IMR-90 (cell line): ENCODE measurements at regions not wholly inside any gene's neighbourhood (a gene's known extent, or its start where the extent isn't known, plus 50 kb on each side); places are given as distances from the start of the nearest gene placed in this dataset.

ENCODE experiments used
- ATAC-seq: fragments of 200-7000 bp; cut with Tn5 transposase; 2 replicates; pipeline ENCODE4 v1.9.1; 2020; ENCODE audit warnings: low read depth, mild to moderate bottlenecking, moderate library complexity
- BruUV-seq: library from RNA; stranded (reverse); fragments of 400-500 nt; replicated peaks from 2 replicates; lab custom pipeline; 2021; lab: Mats Ljungman, UMichigan
- CTCF ChIA-PET: fragments of 300-600 bp; formaldehyde crosslinking; extraction: SDS; loops from one replicate; lab custom pipeline; 2021; ENCODE audit warnings: antibody characterized with exemption; lab: Yijun Ruan, JAX
- POLR2A ChIA-PET: fragments of 300-600 bp; sonication (Branson Sonifier 250); formaldehyde crosslinking; loops from one replicate; lab custom pipeline; 2022; ENCODE audit warnings: antibody characterized with exemption; ENCODE audit not compliant: unreplicated experiment; lab: Charles Lee
- DNase-seq: peaks from one replicate; pipeline ENCODE4 v3.0.0; 2013
- H2AFZ ChIP-seq: replicated peaks from 2 replicates; pipeline ENCODE3; 2013; ENCODE audit warnings: low read length, mild to moderate bottlenecking; ENCODE audit not compliant: poor library complexity
- H2AK5ac ChIP-seq: 2 replicates; pipeline ENCODE4 v1.6.1; 2013; ENCODE audit warnings: low read depth, low read length, inconsistent platforms
- H2AK9ac ChIP-seq: replicated peaks from 2 replicates; pipeline ENCODE3; 2013; ENCODE audit warnings: mild to moderate bottlenecking, low read depth, low read length, moderate library complexity; ENCODE audit not compliant: poor library complexity
- H2BK120ac ChIP-seq: 2 replicates; pipeline ENCODE4 v1.6.1; 2013; ENCODE audit warnings: low read depth, low read length, inconsistent platforms
- H2BK15ac ChIP-seq: 3 replicates; pipeline ENCODE4 v1.6.1; 2013; ENCODE audit warnings: low read depth, low read length, inconsistent platforms
- H2BK20ac ChIP-seq: 2 replicates; pipeline ENCODE4 v1.6.1; 2013; ENCODE audit warnings: low read depth, mild to moderate bottlenecking, inconsistent platforms, low read length, moderate library complexity
- H2BK5ac ChIP-seq: 2 replicates; pipeline ENCODE4 v1.6.1; 2013; ENCODE audit warnings: mild to moderate bottlenecking, low read depth, low read length, inconsistent platforms; ENCODE audit not compliant: poor library complexity, severe bottlenecking
- H3K14ac ChIP-seq: replicated peaks from 2 replicates; pipeline ENCODE4 v1.6.1; 2013; ENCODE audit warnings: low read depth, low read length, inconsistent platforms
- H3K18ac ChIP-seq: 2 replicates; pipeline ENCODE4 v1.6.1; 2013; ENCODE audit warnings: low read depth, low read length, control low read depth
- H3K23ac ChIP-seq: 2 replicates; pipeline ENCODE4 v1.6.1; 2013; ENCODE audit warnings: low read depth, low read length, inconsistent platforms
- H3K27ac ChIP-seq: 2 replicates; pipeline ENCODE4 v1.5.1; 2013; ENCODE audit warnings: mild to moderate bottlenecking, control low read depth, low read length; ENCODE audit not compliant: insufficient read depth
- H3K27me3 ChIP-seq: 2 replicates; pipeline ENCODE4 v1.6.1; 2013; ENCODE audit warnings: low read length; ENCODE audit not compliant: control insufficient read depth, insufficient read depth
- H3K36me3 ChIP-seq: 2 replicates; pipeline ENCODE4 v1.6.1; 2013; ENCODE audit warnings: low read length, mixed read lengths; ENCODE audit not compliant: control insufficient read depth, insufficient read depth
- H3K4ac ChIP-seq: 2 replicates; pipeline ENCODE4 v1.6.1; 2013; ENCODE audit warnings: low read depth, low read length, inconsistent platforms
- H3K4me1 ChIP-seq: 2 replicates; pipeline ENCODE4 v1.6.1; 2013; ENCODE audit warnings: low read length, mixed read lengths; ENCODE audit not compliant: control insufficient read depth, insufficient read depth
- H3K4me2 ChIP-seq: 2 replicates; pipeline ENCODE4 v1.6.1; 2013; ENCODE audit warnings: low read depth, mild to moderate bottlenecking, control low read depth, low read length, moderate library complexity
- H3K4me3 ChIP-seq: 2 replicates; pipeline ENCODE4 v1.5.1; 2013; ENCODE audit warnings: low read depth, mild to moderate bottlenecking, control low read depth, low read length, moderate library complexity; ENCODE audit not compliant: insufficient read depth
- H3K56ac ChIP-seq: 2 replicates; pipeline ENCODE4 v1.6.1; 2013; ENCODE audit warnings: low read length, inconsistent platforms; ENCODE audit not compliant: insufficient read depth; ENCODE audit errors: extremely low read depth
- H3K79me1 ChIP-seq, 2 experiments: 2 replicates each; pipeline ENCODE4 v1.6.1; 2013; ENCODE audit warnings: low read length in 2 of 2, inconsistent platforms in 1 of 2, low read depth in 1 of 2
- H3K9ac ChIP-seq: 2 replicates; pipeline ENCODE4 v1.6.1; 2013; ENCODE audit warnings: low read depth, low read length, control low read depth
- H3K9me1 ChIP-seq: 2 replicates; pipeline ENCODE4 v1.6.1; 2013; ENCODE audit warnings: low read length, inconsistent platforms; ENCODE audit not compliant: insufficient read depth
- H3K9me3 ChIP-seq: 2 replicates; pipeline ENCODE4 v1.6.1; 2013; ENCODE audit warnings: low read length; ENCODE audit not compliant: control insufficient read depth, insufficient read depth
- H4K20me1 ChIP-seq: 2 replicates; pipeline ENCODE4 v1.6.1; 2013; ENCODE audit warnings: low read length, inconsistent platforms; ENCODE audit not compliant: insufficient read depth
- H4K5ac ChIP-seq: 2 replicates; pipeline ENCODE4 v1.6.1; 2013; ENCODE audit warnings: mild to moderate bottlenecking, low read depth, low read length, control low read depth
- H4K8ac ChIP-seq, 2 experiments: 2 replicates each; pipeline ENCODE4 v1.6.1; 2013; ENCODE audit warnings: low read depth in 2 of 2, low read length in 2 of 2, control low read depth in 1 of 2, inconsistent platforms in 1 of 2
- H4K91ac ChIP-seq: 2 replicates; pipeline ENCODE4 v1.6.1; 2013; ENCODE audit warnings: low read depth, low read length, inconsistent platforms; ENCODE audit not compliant: insufficient read depth
- BHLHE40 ChIP-seq: fragments of 150-350 bp; IDR thresholded peaks from 2 replicates; pipeline ENCODE4 v1.6.1; 2016; ENCODE audit warnings: mild to moderate bottlenecking, low read depth, low read length
- CEBPB ChIP-seq: IDR thresholded peaks from 2 replicates; pipeline ENCODE4 v1.6.1; 2012; ENCODE audit warnings: low read depth, low read length, improper control_type of control experiment
- CHD1 ChIP-seq: IDR thresholded peaks from 2 replicates; pipeline ENCODE4 v1.6.1; 2012; ENCODE audit warnings: low read depth, low read length, improper control_type of control experiment
- CTCF ChIP-seq: conservative IDR thresholded peaks from 2 replicates; pipeline ENCODE4 v1.5.1; 2012; ENCODE audit warnings: mild to moderate bottlenecking, low read depth, low read length, improper control_type of control experiment
- ELK1 ChIP-seq: fragments of 150-350 bp; IDR thresholded peaks from 2 replicates; pipeline ENCODE4 v1.6.1; 2016; ENCODE audit warnings: low read depth, mild to moderate bottlenecking, low read length, moderate library complexity, borderline replicate concordance
- FOS ChIP-seq: fragments of 150-350 bp; IDR thresholded peaks from 2 replicates; pipeline ENCODE4 v1.6.1; 2016; ENCODE audit warnings: low read depth, low read length
- MAFK ChIP-seq: IDR thresholded peaks from 2 replicates; pipeline ENCODE4 v1.6.1; 2012; ENCODE audit warnings: low read depth, low read length, improper control_type of control experiment
- MAZ ChIP-seq: IDR thresholded peaks from 2 replicates; pipeline ENCODE4 v1.6.1; 2012; ENCODE audit warnings: low read depth, mild to moderate bottlenecking, low read length, improper control_type of control experiment, moderate library complexity, borderline replicate concordance
- MXI1 ChIP-seq: IDR thresholded peaks from 2 replicates; pipeline ENCODE4 v1.6.1; 2012; ENCODE audit warnings: low read depth, mild to moderate bottlenecking, low read length, moderate library complexity, borderline replicate concordance
- NFE2L2 ChIP-seq: fragments of 150-350 bp; IDR thresholded peaks from 2 replicates; pipeline ENCODE4 v1.6.1; 2016; ENCODE audit warnings: low read depth, mild to moderate bottlenecking, low read length
- POLR2A ChIP-seq: IDR thresholded peaks from 2 replicates; pipeline ENCODE4 v1.6.1; 2012; ENCODE audit warnings: mild to moderate bottlenecking, low read depth, low read length
- RAD21 ChIP-seq: IDR thresholded peaks from 2 replicates; pipeline ENCODE4 v1.6.1; 2012; ENCODE audit warnings: low read length, improper control_type of control experiment
- RCOR1 ChIP-seq: IDR thresholded peaks from 2 replicates; pipeline ENCODE4 v1.6.1; 2012; ENCODE audit warnings: mild to moderate bottlenecking, low read length, improper control_type of control experiment; ENCODE audit not compliant: insufficient replicate concordance
- RFX5 ChIP-seq: IDR thresholded peaks from 2 replicates; pipeline ENCODE4 v1.8.0; 2012; ENCODE audit warnings: low read depth, mild to moderate bottlenecking, low read length, moderate library complexity
- SMC3 ChIP-seq: fragments of 150-350 bp; IDR thresholded peaks from 2 replicates; pipeline ENCODE4 v1.6.1; 2016; ENCODE audit warnings: low read depth, mild to moderate bottlenecking, antibody characterized with exemption, low read length, moderate library complexity
- USF2 ChIP-seq: fragments of 150-350 bp; IDR thresholded peaks from 2 replicates; pipeline ENCODE4 v1.6.1; 2017; ENCODE audit warnings: mild to moderate bottlenecking, antibody characterized with exemption, low read length, low read depth
- WGBS, 2 experiments: methylation state at CpG; one replicate each; pipeline versions ENCODE4 v1.1.5 to v1.1.7; 2013; ENCODE audit warnings: missing lambda C conversion rate in 2 of 2; ENCODE audit not compliant: insufficient read length in 1 of 2; ENCODE audit errors: extremely low coverage in 2 of 2; 5-methylcytosine and 5-hydroxymethylcytosine counted together
- dilution Hi-C: fragments of 300-500 bp; cut with HindIII; formaldehyde crosslinking; loops from one replicate; pipeline ENCODE4 v1.14.3; 2018; ENCODE audit warnings: low sequenced_read_pairs; ENCODE audit not compliant: unreplicated experiment
- in situ Hi-C: fragments of 300-500 bp; cut with MboI; formaldehyde crosslinking; loops from 3 replicates; pipeline ENCODE4 v1.14.3; 2019; ENCODE audit warnings: low sequenced_read_pairs, inconsistent platforms, mixed read lengths
- intact Hi-C: fragments of 100-400 bp; cut with micrococcal nuclease; formaldehyde crosslinking; loops from 2 replicates; pipeline ENCODE4 v1.10.0; 2022

- CTCF ChIA-PET, result no interaction called here
- POLR2A ChIA-PET, result no interaction called here
- WGBS, 2 experiments, result 69% methylated on average over 5 of the region's 19 CpGs; no CpG with 5 or more reads in 1 of the 2 experiments
Measured at GRCh38 chr2:242057379-242058040, 188.0 kb downstream of the RTP5 start.

More at GRCh38 chr2:242057379-242058040, 188.0 kb downstream of the RTP5 start:
- no peaks in the 10 kb centered on the region for H3K9me1 ChIP-seq
- H3K23ac ChIP-seq, result no peak overlapping the region
- no peak overlapping the region for H3K9ac ChIP-seq
- H3K18ac ChIP-seq, result no peak overlapping the region
- no peak overlapping the region for H2BK5ac ChIP-seq
- H2AFZ ChIP-seq, result no peak overlapping the region
- no peak overlapping the region for H3K14ac ChIP-seq
- H3K27me3 ChIP-seq, result peaks cover 57% of the 10 kb centered on the region
- H3K56ac ChIP-seq, result no peak overlapping the region
- no peak for DNase-seq
- no peak overlapping the region for H4K91ac ChIP-seq
- intact Hi-C loops (no loop called here), dilution Hi-C loops (no loop called here), in situ Hi-C loops (no loop called here)
- no peak overlapping the region for H3K27ac ChIP-seq
- no TSS peak for BruUV-seq
- ATAC-seq, result no peak
- no peak overlapping the region for H3K4me3 ChIP-seq
- peaks cover 3% of the 10 kb centered on the region for H3K9me3 ChIP-seq
- no peaks in the 10 kb centered on the region for H4K20me1 ChIP-seq
- no peaks in the 10 kb centered on the region for H3K4me1 ChIP-seq
- no peak overlapping the region for H4K5ac ChIP-seq
- no peaks in the 10 kb centered on the region for H3K36me3 ChIP-seq
- no peak overlapping the region for H2BK120ac ChIP-seq
- H3K79me1 ChIP-seq, result no peaks in the 10 kb centered on the region
- no peak overlapping the region for H3K4ac ChIP-seq
- H4K8ac ChIP-seq, result no peak overlapping the region
- H2BK20ac ChIP-seq, result no peak overlapping the region
- no peak overlapping the region for H2AK5ac ChIP-seq
- no peak overlapping the region for H2AK9ac ChIP-seq
- no peak overlapping the region for H3K4me2 ChIP-seq
- TF ChIP-seq BHLHE40 (no peak), RCOR1 (no peak), POLR2A (no peak), MAZ (no peak), NFE2L2 (no peak), MXI1 (no peak), USF2 (no peak), CEBPB (no peak), CHD1 (no peak), MAFK (no peak), FOS (no peak), RFX5 (no peak), RAD21 (no peak), CTCF (no peak), ELK1 (no peak), SMC3 (no peak)
- no peak overlapping the region for H2BK15ac ChIP-seq
